WTC11 (cell line): ENCODE measurements at regions not wholly inside any gene's neighbourhood (a gene's known extent, or its start where the extent isn't known, plus 50 kb on each side); places are given as distances from the start of the nearest gene placed in this dataset.

Experiments
- ATAC-seq: fragments of 200-7000 bp; cut with Tn5 transposase; 2 replicates; pipeline ENCODE4 v1.10.0; 2021; ENCODE audit warnings: mild to moderate bottlenecking, moderate library complexity
- CTCF ChIA-PET: fragments of 300-600 bp; sonication (Branson Sonifier 250); formaldehyde crosslinking; loops from one replicate; lab custom pipeline; 2021; ENCODE audit warnings: antibody characterized with exemption; lab: Charles Lee
- POLR2A ChIA-PET: fragments of 350-600 bp; sonication (Branson Sonifier 250); formaldehyde crosslinking; loops from one replicate; lab custom pipeline; 2021; ENCODE audit warnings: antibody characterized with exemption; lab: Charles Lee
- DNase-seq: peaks from one replicate; pipeline ENCODE4 v3.0.0; 2021; ENCODE audit warnings: low spot score
- H3K27ac Mint-ChIP-seq: 2 replicates; pipeline ENCODE4 v1.8.0; 2021; ENCODE audit warnings: mixed read lengths
- H3K27me3 Mint-ChIP-seq: 2 replicates; pipeline ENCODE4 v1.8.0; 2021; ENCODE audit warnings: low read depth, mild to moderate bottlenecking, moderate library complexity, mixed read lengths
- H3K36me3 Mint-ChIP-seq: 2 replicates; pipeline ENCODE4 v1.8.0; 2021; ENCODE audit warnings: mixed read lengths
- H3K4me1 Mint-ChIP-seq: 2 replicates; pipeline ENCODE4 v1.8.0; 2022; ENCODE audit warnings: mixed read lengths
- H3K4me3 Mint-ChIP-seq: 2 replicates; pipeline ENCODE4 v1.8.0; 2021; ENCODE audit warnings: mild to moderate bottlenecking, moderate library complexity, mixed read lengths
- H3K9me3 Mint-ChIP-seq: 2 replicates; pipeline ENCODE4 v1.8.0; 2021; ENCODE audit warnings: mixed read lengths
- AR ChIP-seq: fragments of 250-450 bp; sonication (Bioruptor Pico); IDR thresholded peaks from 2 replicates; pipeline ENCODE4 v1.9.0; 2021; ENCODE audit warnings: mild to moderate bottlenecking
- CTCF ChIP-seq: fragments of 200-600 bp; IDR thresholded peaks from 2 replicates; pipeline ENCODE4 v1.8.0; 2022; ENCODE audit warnings: antibody characterized with exemption
- E2F4 ChIP-seq: sonication (generic); formaldehyde crosslinking; IDR thresholded peaks from 2 replicates; pipeline ENCODE4 v1.8.1; 2022; ENCODE audit warnings: low read depth, mild to moderate bottlenecking, moderate library complexity, missing genetic modification reagents, borderline replicate concordance
- ETV6 ChIP-seq: sonication (generic); formaldehyde crosslinking; IDR thresholded peaks from 2 replicates; pipeline ENCODE4 v1.8.1; 2022; ENCODE audit warnings: mild to moderate bottlenecking, missing genetic modification reagents
- GTF2I ChIP-seq: fragments of 250-450 bp; sonication (Bioruptor Pico); conservative IDR thresholded peaks from 2 replicates; pipeline ENCODE4 v1.4.0; 2021; ENCODE audit warnings: mild to moderate bottlenecking
- HMGA2 ChIP-seq: fragments of 250-450 bp; sonication (Bioruptor Pico); IDR thresholded peaks from 2 replicates; pipeline ENCODE4 v1.4.0; 2021; ENCODE audit warnings: mild to moderate bottlenecking, moderate library complexity
- KAT7 ChIP-seq: sonication (generic); formaldehyde crosslinking; IDR thresholded peaks from 2 replicates; pipeline ENCODE4 v1.8.1; 2023; ENCODE audit warnings: missing genetic modification reagents, mild to moderate bottlenecking, borderline replicate concordance
- MAX ChIP-seq: sonication (generic); formaldehyde crosslinking; IDR thresholded peaks from 2 replicates; pipeline ENCODE4 v1.8.0; 2022; ENCODE audit warnings: mild to moderate bottlenecking, missing genetic modification reagents
- MXD4 ChIP-seq: fragments of 250-450 bp; sonication (Bioruptor Pico); IDR thresholded peaks from 2 replicates; pipeline ENCODE4 v1.8.0; 2021; ENCODE audit warnings: mild to moderate bottlenecking, moderate library complexity, borderline replicate concordance
- NR1H2 ChIP-seq: sonication (generic); formaldehyde crosslinking; IDR thresholded peaks from 2 replicates; pipeline ENCODE4 v1.9.0; 2021; ENCODE audit warnings: mild to moderate bottlenecking, moderate library complexity, missing genetic modification reagents
- NR2C2 ChIP-seq: sonication (generic); formaldehyde crosslinking; IDR thresholded peaks from 2 replicates; pipeline ENCODE4 v1.8.0; 2022; ENCODE audit warnings: mild to moderate bottlenecking, missing genetic modification reagents
- PRRX2 ChIP-seq: fragments of 250-450 bp; sonication (Bioruptor Pico); IDR thresholded peaks from 2 replicates; pipeline ENCODE4 v1.8.0; 2021; ENCODE audit warnings: mild to moderate bottlenecking
- SMAD3 ChIP-seq: sonication (generic); formaldehyde crosslinking; IDR thresholded peaks from 2 replicates; pipeline ENCODE4 v1.8.0; 2022; ENCODE audit warnings: missing genetic modification reagents, mild to moderate bottlenecking, borderline replicate concordance
- SOX15 ChIP-seq: fragments of 250-450 bp; sonication (Bioruptor Pico); IDR thresholded peaks from 2 replicates; pipeline ENCODE4 v1.9.0; 2021; ENCODE audit warnings: mild to moderate bottlenecking
- TEAD4 ChIP-seq: sonication (generic); formaldehyde crosslinking; IDR thresholded peaks from 2 replicates; pipeline ENCODE4 v1.8.0; 2022; ENCODE audit warnings: mild to moderate bottlenecking, missing genetic modification reagents
- TP53 ChIP-seq: sonication (generic); formaldehyde crosslinking; IDR thresholded peaks from 2 replicates; pipeline ENCODE4 v1.8.1; 2023; ENCODE audit warnings: mild to moderate bottlenecking, missing genetic modification reagents
- USF1 ChIP-seq: sonication (generic); formaldehyde crosslinking; IDR thresholded peaks from 2 replicates; pipeline ENCODE4 v1.8.0; 2022; ENCODE audit warnings: mild to moderate bottlenecking, missing genetic modification reagents
- ZBTB21 ChIP-seq: sonication (generic); formaldehyde crosslinking; IDR thresholded peaks from 2 replicates; pipeline ENCODE4 v1.8.1; 2023; ENCODE audit warnings: mild to moderate bottlenecking, missing genetic modification reagents, borderline replicate concordance
- ZMAT4 ChIP-seq: fragments of 250-450 bp; sonication (Bioruptor Pico); IDR thresholded peaks from 2 replicates; pipeline ENCODE4 v1.9.0; 2021; ENCODE audit warnings: mild to moderate bottlenecking
- ZNF532 ChIP-seq: fragments of 250-450 bp; sonication (Bioruptor Pico); IDR thresholded peaks from 2 replicates; pipeline ENCODE4 v1.9.0; 2021; ENCODE audit warnings: mild to moderate bottlenecking, borderline replicate concordance
- ZNF671 ChIP-seq: fragments of 250-450 bp; sonication (Bioruptor Pico); IDR thresholded peaks from 2 replicates; pipeline ENCODE4 v1.8.0; 2021; ENCODE audit warnings: mild to moderate bottlenecking
- ZSCAN18 ChIP-seq: fragments of 250-450 bp; sonication (Bioruptor Pico); IDR thresholded peaks from 2 replicates; pipeline ENCODE4 v2.1.2; 2022; ENCODE audit warnings: mild to moderate bottlenecking, moderate library complexity

GRCh38 chr7:17234030-17234397 lies 64.4 kb upstream of the AHR start:
- no peak overlapping the region for H3K27ac Mint-ChIP-seq
- ChIA-PET POLR2A (no interaction called here), CTCF (no interaction called here)
- no peaks in the 10 kb centered on the region for H3K27me3 Mint-ChIP-seq
- TF ChIP-seq NR2C2 (CRISPR knock-in tag) (no peak), ETV6 (CRISPR knock-in tag) (no peak), KAT7 (CRISPR knock-in tag) (no peak), ZNF671 (CRISPR knock-in tag) (no peak), TP53 (CRISPR knock-in tag) (no peak), AR (CRISPR knock-in tag) (no peak), MXD4 (no peak), USF1 (no peak), ZMAT4 (no peak), CTCF (no peak)
- no peak overlapping the region for H3K4me3 Mint-ChIP-seq
- H3K9me3 Mint-ChIP-seq = no peaks in the 10 kb centered on the region
- no peak for DNase-seq
- no peaks in the 10 kb centered on the region for H3K36me3 Mint-ChIP-seq
- ATAC-seq = no peak
- no peaks in the 10 kb centered on the region for H3K4me1 Mint-ChIP-seq

- DNase-seq = no peak
- POLR2A ChIA-PET = no interaction called here
- CTCF ChIA-PET = no interaction called here
Observed at GRCh38 chr7:17234398-17235031, 63.9 kb upstream of the AHR start.

More at GRCh38 chr7:17234398-17235031, 63.9 kb upstream of the AHR start:
- Mint-ChIP-seq H3K4me3 (no peak overlapping the region), H3K4me1 (no peaks in the 10 kb centered on the region), H3K27ac (no peak overlapping the region), H3K27me3 (no peaks in the 10 kb centered on the region), H3K36me3 (no peaks in the 10 kb centered on the region), H3K9me3 (no peaks in the 10 kb centered on the region)
- ATAC-seq = no peak
- TF ChIP-seq E2F4 = no peak
- no peak for TF ChIP-seq SOX15 (CRISPR knock-in tag)
- TF ChIP-seq PRRX2 = no peak
- TF ChIP-seq GTF2I (CRISPR knock-in tag) = no peak
- no peak for TF ChIP-seq ZBTB21 (CRISPR knock-in tag)
- no peak for TF ChIP-seq ZNF532 (CRISPR knock-in tag)
- no peak for TF ChIP-seq ZSCAN18 (CRISPR knock-in tag)
- TF ChIP-seq SMAD3 (CRISPR knock-in tag) = no peak
- no peak for TF ChIP-seq NR1H2 (CRISPR knock-in tag)
- TF ChIP-seq HMGA2 (CRISPR knock-in tag) = no peak
- no peak for TF ChIP-seq TP53 (CRISPR knock-in tag)
- TF ChIP-seq MAX = no peak
- no peak for TF ChIP-seq TEAD4
- TF ChIP-seq, all 79 proteins: peak for 0
